ENCODE measurements at regions not wholly inside any gene's neighbourhood (a gene's known extent, or its start where the extent isn't known, plus 50 kb on each side); places are given as distances from the start of the nearest gene placed in this dataset.

DNA sequence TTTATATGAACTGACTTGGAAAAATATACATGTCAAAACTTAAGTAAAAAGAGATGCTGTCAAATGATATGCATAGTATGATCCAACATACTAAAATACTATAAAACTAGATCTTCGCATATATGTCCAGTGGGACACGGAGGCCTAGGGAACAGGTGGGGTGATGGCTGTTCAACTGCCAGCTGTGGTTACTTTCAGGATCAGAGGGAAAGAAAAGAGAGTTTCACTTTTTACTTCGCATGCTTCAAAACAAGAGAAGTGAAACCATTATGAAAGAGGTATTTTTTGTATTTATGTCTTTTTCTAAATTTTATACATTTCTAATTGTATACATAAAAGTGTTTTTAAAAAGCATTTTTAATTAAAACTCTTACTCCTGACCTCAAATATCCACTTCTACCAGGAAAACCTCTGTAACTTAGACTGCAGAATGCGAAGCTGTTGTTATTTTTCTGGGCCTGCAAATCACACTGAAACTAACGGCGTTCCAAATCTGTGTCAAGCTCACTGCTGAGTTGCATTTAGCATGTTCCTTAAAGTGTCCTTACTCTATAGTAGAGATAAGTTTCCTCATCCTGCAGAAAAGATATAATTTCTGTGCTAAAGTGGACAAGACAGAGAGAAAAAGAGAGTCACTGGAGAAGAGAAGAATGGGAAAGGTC, 97.8 kb upstream of the SLC35G4 start:
- no peak overlapping the region for H3K27ac ChIP-seq

DNA sequence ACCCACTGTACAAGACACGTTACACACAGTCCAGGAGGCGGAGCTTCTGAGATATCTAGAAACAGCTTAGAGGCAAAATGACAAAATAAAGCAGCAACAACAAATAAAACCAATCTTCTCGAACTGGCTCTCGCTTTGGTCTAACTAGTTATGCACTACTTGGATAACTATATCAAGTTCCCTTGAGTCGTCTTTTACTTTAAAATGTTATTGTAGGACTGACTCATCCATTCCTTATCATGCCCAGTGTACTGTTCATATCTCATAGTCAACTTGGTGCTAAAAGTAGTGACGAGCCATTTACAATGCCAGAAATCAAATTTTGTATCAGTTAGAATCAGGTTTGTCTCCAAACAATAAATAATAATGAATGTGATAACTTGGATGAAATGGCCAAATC, 102.5 kb upstream of the SLC35G4 start:
- TF ChIP-seq ZFX (IDR thresholded peaks at IDR 0.05; ENCODE audit: borderline replicate concordance), result no peak
- TF ChIP-seq, protein P1, sequence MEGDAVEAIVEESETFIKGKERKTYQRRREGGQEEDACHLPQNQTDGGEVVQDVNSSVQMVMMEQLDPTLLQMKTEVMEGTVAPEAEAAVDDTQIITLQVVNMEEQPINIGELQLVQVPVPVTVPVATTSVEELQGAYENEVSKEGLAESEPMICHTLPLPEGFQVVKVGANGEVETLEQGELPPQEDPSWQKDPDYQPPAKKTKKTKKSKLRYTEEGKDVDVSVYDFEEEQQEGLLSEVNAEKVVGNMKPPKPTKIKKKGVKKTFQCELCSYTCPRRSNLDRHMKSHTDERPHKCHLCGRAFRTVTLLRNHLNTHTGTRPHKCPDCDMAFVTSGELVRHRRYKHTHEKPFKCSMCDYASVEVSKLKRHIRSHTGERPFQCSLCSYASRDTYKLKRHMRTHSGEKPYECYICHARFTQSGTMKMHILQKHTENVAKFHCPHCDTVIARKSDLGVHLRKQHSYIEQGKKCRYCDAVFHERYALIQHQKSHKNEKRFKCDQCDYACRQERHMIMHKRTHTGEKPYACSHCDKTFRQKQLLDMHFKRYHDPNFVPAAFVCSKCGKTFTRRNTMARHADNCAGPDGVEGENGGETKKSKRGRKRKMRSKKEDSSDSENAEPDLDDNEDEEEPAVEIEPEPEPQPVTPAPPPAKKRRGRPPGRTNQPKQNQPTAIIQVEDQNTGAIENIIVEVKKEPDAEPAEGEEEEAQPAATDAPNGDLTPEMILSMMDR (IDR thresholded peaks at IDR 0.05), result no peak
- no peak overlapping the region for H3K27ac ChIP-seq

More for the DNA sequence above, 97.8 kb upstream of the SLC35G4 start:
- no peak for TF ChIP-seq ZFX (IDR thresholded peaks at IDR 0.05; ENCODE audit: borderline replicate concordance)
- TF ChIP-seq, protein P1 (IDR thresholded peaks at IDR 0.05), result no peak

DNA sequence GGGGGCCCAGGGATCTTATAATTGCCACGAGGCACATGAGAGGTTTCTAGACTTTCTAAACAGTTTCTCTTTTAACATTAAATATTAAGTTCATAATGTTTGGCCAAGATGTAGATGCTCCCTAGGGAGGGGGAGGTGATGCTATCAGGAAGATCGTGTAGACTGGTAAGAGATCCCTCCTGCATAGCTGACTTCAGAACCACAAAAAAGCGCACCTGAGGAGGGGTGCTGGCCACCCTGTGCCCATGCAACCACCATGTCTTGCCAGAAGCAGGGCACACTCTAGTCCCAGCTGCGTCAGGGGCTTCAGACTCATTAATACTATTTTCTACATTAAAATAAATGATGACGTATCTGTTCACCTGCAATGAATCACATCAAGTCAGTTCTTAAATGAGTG, 103.4 kb upstream of the SLC35G4 start:
- H3K27ac ChIP-seq, result no peak overlapping the region
- TF ChIP-seq ZFX (IDR thresholded peaks at IDR 0.05; ENCODE audit: borderline replicate concordance), result no peak
- TF ChIP-seq, protein P1 (IDR thresholded peaks at IDR 0.05), result no peak

DNA sequence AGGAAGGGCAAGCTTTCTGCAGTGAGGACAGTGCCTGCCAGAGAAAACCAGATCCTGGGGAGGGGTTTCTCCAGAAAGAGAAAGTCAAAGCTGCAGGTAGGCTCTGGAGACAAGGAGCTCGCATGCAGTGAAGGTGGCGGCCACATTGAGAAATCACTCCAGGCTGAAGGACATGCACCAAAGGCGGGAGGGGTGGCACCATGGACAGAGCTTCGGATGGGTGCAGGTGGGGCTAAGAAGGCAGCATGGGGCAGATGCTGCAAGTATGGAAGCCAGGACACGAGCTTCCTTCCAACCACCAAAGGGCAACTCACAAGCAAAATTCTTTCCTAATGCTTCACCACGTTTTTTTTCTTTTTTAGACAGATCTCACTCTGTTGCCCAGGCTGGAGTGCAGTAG, 104.4 kb upstream of the SLC35G4 start:
- TF ChIP-seq ZFX (IDR thresholded peaks at IDR 0.05; ENCODE audit: borderline replicate concordance), result no peak
- TF ChIP-seq, protein P1 (IDR thresholded peaks at IDR 0.05), result no peak

DNA sequence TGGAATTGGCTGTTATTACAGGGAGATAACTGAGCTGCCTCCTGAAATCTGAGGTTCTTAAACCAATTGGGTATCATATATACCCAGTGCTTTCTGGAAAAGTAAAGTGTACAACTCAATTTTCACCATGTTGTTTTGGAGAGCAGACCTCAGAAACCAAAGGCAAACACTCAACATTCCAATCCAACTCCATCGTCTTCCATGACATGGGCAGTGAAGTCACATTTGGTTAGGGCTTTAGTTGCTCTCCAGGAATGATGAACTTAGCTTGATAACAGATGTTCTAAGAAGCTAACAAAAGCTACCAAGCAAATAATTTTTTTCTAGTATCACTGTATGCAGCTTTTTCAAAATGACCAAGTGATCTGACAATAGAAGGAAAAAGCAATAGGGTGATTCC, 107.0 kb upstream of the SLC35G4 start:
- no peak for TF ChIP-seq ZFX (IDR thresholded peaks at IDR 0.05; ENCODE audit: borderline replicate concordance)
- TF ChIP-seq, protein P1 (IDR thresholded peaks at IDR 0.05), result no peak
- H3K27ac ChIP-seq, result no peak overlapping the region

More for the DNA sequence above, 104.4 kb upstream of the SLC35G4 start:
- no peak overlapping the region for H3K27ac ChIP-seq

DNA sequence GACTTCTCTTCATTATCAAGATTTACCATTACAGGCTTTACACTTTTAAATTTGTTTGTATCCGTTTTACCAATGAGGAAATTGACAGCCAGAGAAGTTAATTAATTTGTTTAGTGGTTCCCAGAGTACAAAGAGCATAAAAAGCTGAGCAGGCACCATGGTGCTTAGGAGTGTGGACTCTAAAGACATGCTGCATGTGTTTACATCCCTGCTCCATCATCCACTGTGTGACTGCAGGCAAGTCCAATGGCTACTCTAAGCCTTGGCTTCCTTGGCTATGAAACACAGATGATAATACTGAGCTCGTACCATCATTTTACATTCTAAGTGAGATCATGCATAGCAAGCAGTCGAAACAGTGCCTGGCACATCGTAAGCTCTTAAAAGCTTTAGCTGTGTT, 108.0 kb upstream of the SLC35G4 start:
- no peak overlapping the region for H3K27ac ChIP-seq
- TF ChIP-seq ZFX (IDR thresholded peaks at IDR 0.05; ENCODE audit: borderline replicate concordance), result no peak
- TF ChIP-seq, protein P1 (IDR thresholded peaks at IDR 0.05), result no peak

All from 22Rv1 (cell line).